ENCODE measurements at regions not wholly inside any gene's neighbourhood (a gene's known extent, or its start where the extent isn't known, plus 50 kb on each side); places are given as distances from the start of the nearest gene placed in this dataset.
"Not testable (repeated sequence)": the region's sequence is repeated elsewhere in the genome, so short reads cannot be mapped to it uniquely, and the experiment has no call there.

DNA sequence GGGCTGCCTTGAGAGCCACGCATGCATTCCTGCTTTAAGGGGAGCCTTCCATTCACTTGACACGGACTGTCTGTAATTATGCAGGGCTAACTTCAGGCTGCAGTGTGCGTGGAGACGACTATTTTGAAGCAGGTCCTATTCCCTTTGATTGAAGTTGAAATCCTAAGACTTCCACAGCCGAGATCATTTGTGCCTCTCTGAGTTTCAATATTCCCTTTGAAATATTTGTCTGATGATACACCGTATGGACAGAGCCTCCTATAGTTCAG is 585.2 kb downstream of the TTLL7 start:
- TF ChIP-seq POLR2A (IDR thresholded peaks at IDR 0.05) = not testable (repeated sequence)
- TF ChIP-seq, protein P1, sequence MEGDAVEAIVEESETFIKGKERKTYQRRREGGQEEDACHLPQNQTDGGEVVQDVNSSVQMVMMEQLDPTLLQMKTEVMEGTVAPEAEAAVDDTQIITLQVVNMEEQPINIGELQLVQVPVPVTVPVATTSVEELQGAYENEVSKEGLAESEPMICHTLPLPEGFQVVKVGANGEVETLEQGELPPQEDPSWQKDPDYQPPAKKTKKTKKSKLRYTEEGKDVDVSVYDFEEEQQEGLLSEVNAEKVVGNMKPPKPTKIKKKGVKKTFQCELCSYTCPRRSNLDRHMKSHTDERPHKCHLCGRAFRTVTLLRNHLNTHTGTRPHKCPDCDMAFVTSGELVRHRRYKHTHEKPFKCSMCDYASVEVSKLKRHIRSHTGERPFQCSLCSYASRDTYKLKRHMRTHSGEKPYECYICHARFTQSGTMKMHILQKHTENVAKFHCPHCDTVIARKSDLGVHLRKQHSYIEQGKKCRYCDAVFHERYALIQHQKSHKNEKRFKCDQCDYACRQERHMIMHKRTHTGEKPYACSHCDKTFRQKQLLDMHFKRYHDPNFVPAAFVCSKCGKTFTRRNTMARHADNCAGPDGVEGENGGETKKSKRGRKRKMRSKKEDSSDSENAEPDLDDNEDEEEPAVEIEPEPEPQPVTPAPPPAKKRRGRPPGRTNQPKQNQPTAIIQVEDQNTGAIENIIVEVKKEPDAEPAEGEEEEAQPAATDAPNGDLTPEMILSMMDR (IDR thresholded peaks at IDR 0.05) = not testable (repeated sequence)

Measured in adrenal gland (tissue), 5 donors.